ENCODE measurements at regions not wholly inside any gene's neighbourhood (a gene's known extent, or its start where the extent isn't known, plus 50 kb on each side); places are given as distances from the start of the nearest gene placed in this dataset.

DNA sequence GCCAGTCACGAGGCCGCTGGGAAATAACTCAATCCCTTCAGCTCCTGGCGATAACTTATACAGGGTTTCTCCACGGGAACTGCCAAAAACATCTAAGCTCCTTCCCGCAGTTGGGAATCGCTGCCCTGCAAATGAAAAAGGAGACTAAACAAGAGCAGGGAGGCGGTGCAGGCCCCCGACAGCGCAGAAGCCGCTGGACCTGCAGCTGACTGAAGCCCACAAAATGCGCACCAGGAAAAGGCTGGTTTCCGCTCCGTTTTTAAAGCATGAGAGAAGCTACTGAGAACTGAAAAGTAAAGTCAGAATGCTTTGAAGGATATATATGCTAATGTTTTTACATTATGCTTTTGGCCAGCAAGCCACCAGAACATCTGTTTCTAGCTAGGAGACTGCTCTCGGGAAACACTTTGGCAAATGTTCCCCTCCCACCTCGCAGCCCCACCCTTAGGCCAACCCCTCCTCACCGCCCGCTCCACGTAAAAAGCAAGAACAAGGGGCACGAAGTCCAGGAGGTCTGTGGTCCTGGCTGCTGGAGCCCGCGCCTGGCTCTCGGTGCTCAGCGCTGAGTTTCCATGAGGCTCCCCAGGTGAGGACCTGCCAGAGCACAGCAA lies 90.5 kb downstream of the SOD2 start:
- Histone ChIP-seq H3K4me3 (replicated peaks in 1 of 3; ENCODE audit: low read depth in 2 of 3, low read length in 3 of 3) (no peak overlapping the region), H3K4me2 (replicated peaks; ENCODE audit: extremely low read depth, low read length, poor library complexity, severe bottlenecking) (no peak overlapping the region), H3K36me3 (replicated peaks in 1 of 2; ENCODE audit: control insufficient read depth in 1 of 2, insufficient read depth in 2 of 2, low read length in 2 of 2) (no peaks in the 10 kb centered on the region), H2AFZ (ENCODE audit: insufficient read depth, low read depth, low read length, poor library complexity, severe bottlenecking) (no peak overlapping the region), H3K79me2 (ENCODE audit: insufficient read depth, low read length) (no peaks in the 10 kb centered on the region), H3K4me1 (ENCODE audit: control insufficient read depth in 1 of 2, insufficient read depth in 2 of 2, low read length in 2 of 2) (no peaks in the 10 kb centered on the region), H4K20me1 (ENCODE audit: insufficient read depth, low read length) (no peaks in the 10 kb centered on the region), H3K27ac (ENCODE audit: low read depth in 1 of 2, low read length in 2 of 2) (no peak overlapping the region), H3K27me3 (ENCODE audit: control insufficient read depth in 2 of 2, insufficient read depth in 2 of 2, low read length in 2 of 2) (peaks cover 0 to 20% of the 10 kb centered on the region in 2 donors), H3K9me3 (replicated peaks in 1 of 2; ENCODE audit: control insufficient read depth in 1 of 2, insufficient read depth in 1 of 2, low read length in 2 of 2) (no peaks in the 10 kb centered on the region), H3K9ac (ENCODE audit: insufficient read depth, low read length, poor library complexity, severe bottlenecking) (no peak overlapping the region)
- no peak for TF ChIP-seq CTCF (IDR thresholded peaks at IDR 0.05)
- no peaks in the 10 kb centered on the region for H3K4me1 Mint-ChIP-seq
- H3K27ac Mint-ChIP-seq = no peak overlapping the region
- H3K36me3 Mint-ChIP-seq = no peaks in the 10 kb centered on the region
- no peaks in the 10 kb centered on the region for H3K9me3 Mint-ChIP-seq
- intact Hi-C loops (cut with micrococcal nuclease) = no loop called here
- DNase-seq = no peak
- peak overlapping the region in 1 of 2 donors; percentile 47 for H3K4me3 Mint-ChIP-seq
- peaks cover 14 to 20% (median 14%) of the 10 kb centered on the region in 3 donors for H3K27me3 Mint-ChIP-seq (ENCODE audit: low read depth in 3 of 3)
- WGBS (ENCODE audit: insufficient coverage) = 60% methylated on average over 22 of the region's 23 CpGs

GRCh38 chr6:159601211-159601610 lies 91.8 kb downstream of the SOD2 start:
- peaks cover 14 to 20% (median 14%) of the 10 kb centered on the region in 3 donors for H3K27me3 Mint-ChIP-seq (ENCODE audit: low read depth in 3 of 3)
- Histone ChIP-seq H3K27ac (ENCODE audit: low read depth in 1 of 2, low read length in 2 of 2) (no peak overlapping the region), H4K20me1 (ENCODE audit: insufficient read depth, low read length) (no peaks in the 10 kb centered on the region), H3K4me2 (replicated peaks; ENCODE audit: extremely low read depth, low read length, poor library complexity, severe bottlenecking) (no peak overlapping the region), H3K4me1 (ENCODE audit: control insufficient read depth in 1 of 2, insufficient read depth in 2 of 2, low read length in 2 of 2) (no peaks in the 10 kb centered on the region), H3K79me2 (ENCODE audit: insufficient read depth, low read length) (no peaks in the 10 kb centered on the region), H3K36me3 (replicated peaks in 1 of 2; ENCODE audit: control insufficient read depth in 1 of 2, insufficient read depth in 2 of 2, low read length in 2 of 2) (no peaks in the 10 kb centered on the region), H3K9ac (ENCODE audit: insufficient read depth, low read length, poor library complexity, severe bottlenecking) (no peak overlapping the region), H3K4me3 (replicated peaks in 1 of 3; ENCODE audit: low read depth in 2 of 3, low read length in 3 of 3) (no peak overlapping the region), H3K27me3 (ENCODE audit: control insufficient read depth in 2 of 2, insufficient read depth in 2 of 2, low read length in 2 of 2) (peaks cover 0 to 20% of the 10 kb centered on the region in 2 donors), H2AFZ (ENCODE audit: insufficient read depth, low read depth, low read length, poor library complexity, severe bottlenecking) (no peak overlapping the region), H3K9me3 (replicated peaks in 1 of 2; ENCODE audit: control insufficient read depth in 1 of 2, insufficient read depth in 1 of 2, low read length in 2 of 2) (no peaks in the 10 kb centered on the region)
- no peak for DNase-seq
- H3K9me3 Mint-ChIP-seq = no peaks in the 10 kb centered on the region
- no peak for TF ChIP-seq CTCF (IDR thresholded peaks at IDR 0.05)
- intact Hi-C loops (cut with micrococcal nuclease) = no loop called here
- H3K4me3 Mint-ChIP-seq = no peak overlapping the region
- no peaks in the 10 kb centered on the region for H3K36me3 Mint-ChIP-seq
- WGBS (ENCODE audit: insufficient coverage) = 88% methylated on average over 2 of the region's 6 CpGs
- no peaks in the 10 kb centered on the region for H3K4me1 Mint-ChIP-seq
- H3K27ac Mint-ChIP-seq = peak overlapping the region in 1 of 7 donors; percentile 23

Data from CD14-positive monocyte (primary cell).